ENCODE measurements at regions not wholly inside any gene's neighbourhood (a gene's known extent, or its start where the extent isn't known, plus 50 kb on each side); places are given as distances from the start of the nearest gene placed in this dataset.
"Not testable (repeated sequence)": the region's sequence is repeated elsewhere in the genome, so short reads cannot be mapped to it uniquely, and the experiment has no call there.

DNA sequence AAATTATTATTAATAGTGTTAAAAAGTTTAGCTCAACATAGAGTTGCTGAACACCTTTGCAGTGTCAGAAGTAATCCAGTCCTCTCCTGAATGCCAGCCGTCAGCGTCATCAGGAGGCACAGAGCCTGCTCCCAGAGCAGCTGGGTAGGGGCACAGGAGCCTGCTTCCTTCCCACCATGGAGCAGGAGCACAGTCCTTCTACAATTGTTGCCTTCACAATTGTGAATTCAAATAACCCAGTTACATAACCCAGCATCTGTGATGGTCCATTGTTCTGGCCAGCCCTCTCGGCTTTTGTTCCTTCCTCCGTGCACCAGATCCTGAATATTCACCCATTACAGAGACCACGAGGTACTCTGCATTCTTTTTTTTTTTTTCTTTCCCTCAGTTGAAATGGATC lies 393.9 kb upstream of the MAF start:
- no peak for DNase-seq (ENCODE audit: extremely low read depth, low read depth)
- TF ChIP-seq, protein P1, sequence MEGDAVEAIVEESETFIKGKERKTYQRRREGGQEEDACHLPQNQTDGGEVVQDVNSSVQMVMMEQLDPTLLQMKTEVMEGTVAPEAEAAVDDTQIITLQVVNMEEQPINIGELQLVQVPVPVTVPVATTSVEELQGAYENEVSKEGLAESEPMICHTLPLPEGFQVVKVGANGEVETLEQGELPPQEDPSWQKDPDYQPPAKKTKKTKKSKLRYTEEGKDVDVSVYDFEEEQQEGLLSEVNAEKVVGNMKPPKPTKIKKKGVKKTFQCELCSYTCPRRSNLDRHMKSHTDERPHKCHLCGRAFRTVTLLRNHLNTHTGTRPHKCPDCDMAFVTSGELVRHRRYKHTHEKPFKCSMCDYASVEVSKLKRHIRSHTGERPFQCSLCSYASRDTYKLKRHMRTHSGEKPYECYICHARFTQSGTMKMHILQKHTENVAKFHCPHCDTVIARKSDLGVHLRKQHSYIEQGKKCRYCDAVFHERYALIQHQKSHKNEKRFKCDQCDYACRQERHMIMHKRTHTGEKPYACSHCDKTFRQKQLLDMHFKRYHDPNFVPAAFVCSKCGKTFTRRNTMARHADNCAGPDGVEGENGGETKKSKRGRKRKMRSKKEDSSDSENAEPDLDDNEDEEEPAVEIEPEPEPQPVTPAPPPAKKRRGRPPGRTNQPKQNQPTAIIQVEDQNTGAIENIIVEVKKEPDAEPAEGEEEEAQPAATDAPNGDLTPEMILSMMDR (IDR thresholded peaks at IDR 0.05; ENCODE audit: low read depth, low read length) = no peak

- TF ChIP-seq, protein P1 (IDR thresholded peaks at IDR 0.05; ENCODE audit: low read depth, low read length) = no peak
- DNase-seq (ENCODE audit: extremely low read depth, low read depth) = no peak
Measured at GRCh38 chr16:79993629-79994209, 393.2 kb upstream of the MAF start.

DNA sequence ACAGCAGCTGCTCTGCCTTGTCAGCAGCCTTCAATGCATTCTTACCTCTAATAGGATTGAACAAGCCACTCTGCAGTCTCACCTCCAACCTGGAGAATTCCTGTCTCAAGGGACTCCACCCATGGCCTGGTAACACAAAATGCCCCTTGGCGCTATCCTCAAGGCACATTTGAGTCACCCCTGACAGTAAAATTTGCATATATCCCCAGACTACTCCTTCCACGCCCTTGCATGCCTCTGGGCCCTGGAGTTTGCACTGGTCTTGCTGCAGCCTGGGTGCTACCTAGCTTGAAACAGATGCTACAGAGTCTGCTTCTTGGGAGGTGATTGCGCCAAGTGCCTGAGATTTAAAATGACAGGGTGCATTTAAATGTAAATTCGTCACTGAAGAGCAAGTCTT lies 391.4 kb upstream of the MAF start:
- TF ChIP-seq, protein P1 (IDR thresholded peaks at IDR 0.05; ENCODE audit: low read depth, low read length) = no peak
- DNase-seq (ENCODE audit: extremely low read depth, low read depth) = no peak

DNA sequence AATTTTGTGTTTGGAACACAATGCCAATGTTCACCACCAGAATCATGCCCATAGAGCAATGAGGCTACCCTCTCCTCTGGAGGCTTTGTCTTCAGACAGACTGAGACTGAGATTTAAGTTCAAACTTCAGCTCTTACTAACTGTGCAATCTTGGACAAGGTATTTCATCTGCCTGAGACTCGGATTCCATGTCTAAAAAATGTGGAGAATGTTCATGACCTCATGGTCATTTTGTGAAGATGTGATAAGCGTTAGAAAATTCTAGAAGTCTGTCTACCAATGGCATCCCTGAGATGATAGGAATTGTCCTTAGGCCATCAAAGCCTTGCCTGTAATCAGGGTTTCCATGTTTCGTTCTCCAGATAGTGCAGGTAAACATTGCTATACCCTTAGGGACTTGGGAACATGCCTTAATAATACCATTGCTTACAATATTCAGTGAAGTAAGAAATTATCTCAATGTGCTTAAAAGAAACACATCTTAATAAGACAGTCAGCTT lies 388.2 kb upstream of the MAF start:
- no peak for DNase-seq (ENCODE audit: extremely low read depth, low read depth)
- TF ChIP-seq, protein P1 (IDR thresholded peaks at IDR 0.05; ENCODE audit: low read depth, low read length) = no peak

GRCh38 chr16:79988089-79988488 lies 387.6 kb upstream of the MAF start:
- DNase-seq (ENCODE audit: extremely low read depth, low read depth) = no peak

GRCh38 chr16:79986352-79986751 lies 385.8 kb upstream of the MAF start:
- no peak for DNase-seq (ENCODE audit: extremely low read depth, low read depth)
- TF ChIP-seq, protein P1 (IDR thresholded peaks at IDR 0.05; ENCODE audit: low read depth, low read length) = no peak

More at GRCh38 chr16:79988089-79988488, 387.6 kb upstream of the MAF start:
- TF ChIP-seq, protein P1 (IDR thresholded peaks at IDR 0.05; ENCODE audit: low read depth, low read length) = no peak

GRCh38 chr16:79985606-79986005 lies 385.1 kb upstream of the MAF start:
- no peak for DNase-seq (ENCODE audit: extremely low read depth, low read depth)
- TF ChIP-seq, protein P1 (IDR thresholded peaks at IDR 0.05; ENCODE audit: low read depth, low read length) = no peak

GRCh38 chr16:79984149-79984548 lies 383.6 kb upstream of the MAF start:
- DNase-seq (ENCODE audit: extremely low read depth, low read depth) = not testable (repeated sequence)
